ENCODE measurements at regions not wholly inside any gene's neighbourhood (a gene's known extent, or its start where the extent isn't known, plus 50 kb on each side); places are given as distances from the start of the nearest gene placed in this dataset.

GRCh38 chr12:98154850-98155249 is 360.5 kb upstream of the TMPO start:
- ATAC-seq (ENCODE audit: insufficient number of reproducible peaks, low FRiP score, low read depth), result no peak
- no peaks in the 10 kb centered on the region for H3K4me1 ChIP-seq (ENCODE audit: control insufficient read depth in 1 of 2, low read depth in 2 of 2)
- H3K9me3 ChIP-seq, result no peaks in the 10 kb centered on the region
- no peaks in the 10 kb centered on the region for H3K36me3 ChIP-seq
- no peaks in the 10 kb centered on the region for H3K27me3 ChIP-seq (replicated peaks; ENCODE audit: insufficient read depth)
- no peak overlapping the region for H3K4me3 ChIP-seq
- H3K27ac ChIP-seq, result no peak overlapping the region
- DNase-seq (ENCODE audit: low spot score), result no peak
- no peak for TF ChIP-seq CTCF (IDR thresholded peaks at IDR 0.05)

- no peak for DNase-seq (ENCODE audit: low spot score)
- no peak for TF ChIP-seq CTCF (IDR thresholded peaks at IDR 0.05)
- no peak for ATAC-seq (ENCODE audit: insufficient number of reproducible peaks, low FRiP score, low read depth)
These were observed 358.7 kb upstream of the TMPO start for GRCh38 chr12:98156697-98157096.

GRCh38 chr12:98162906-98163678 is 352.3 kb upstream of the TMPO start:
- DNase-seq (ENCODE audit: low spot score), result no peak
- ATAC-seq (ENCODE audit: insufficient number of reproducible peaks, low FRiP score, low read depth), result no peak

More at GRCh38 chr12:98156697-98157096, 358.7 kb upstream of the TMPO start:
- H3K27me3 ChIP-seq (replicated peaks; ENCODE audit: insufficient read depth), result no peaks in the 10 kb centered on the region
- no peak overlapping the region for H3K27ac ChIP-seq
- H3K4me3 ChIP-seq, result no peak overlapping the region
- no peaks in the 10 kb centered on the region for H3K9me3 ChIP-seq
- no peaks in the 10 kb centered on the region for H3K36me3 ChIP-seq
- no peaks in the 10 kb centered on the region for H3K4me1 ChIP-seq (ENCODE audit: control insufficient read depth in 1 of 2, low read depth in 2 of 2)

GRCh38 chr12:98172304-98172703 is 343.1 kb upstream of the TMPO start:
- H3K4me3 ChIP-seq, result no peak overlapping the region
- no peaks in the 10 kb centered on the region for H3K27me3 ChIP-seq (replicated peaks; ENCODE audit: insufficient read depth)
- no peak for ATAC-seq (ENCODE audit: insufficient number of reproducible peaks, low FRiP score, low read depth)
- H3K36me3 ChIP-seq, result no peaks in the 10 kb centered on the region
- no peak for DNase-seq (ENCODE audit: low spot score)
- no peak overlapping the region for H3K27ac ChIP-seq
- H3K9me3 ChIP-seq, result no peaks in the 10 kb centered on the region
- H3K4me1 ChIP-seq (ENCODE audit: control insufficient read depth in 1 of 2, low read depth in 2 of 2), result no peaks in the 10 kb centered on the region
- TF ChIP-seq CTCF (IDR thresholded peaks at IDR 0.05), result no peak

More at GRCh38 chr12:98162906-98163678, 352.3 kb upstream of the TMPO start:
- Histone ChIP-seq H3K36me3 (no peaks in the 10 kb centered on the region), H3K9me3 (no peaks in the 10 kb centered on the region), H3K4me3 (no peak overlapping the region), H3K4me1 (ENCODE audit: control insufficient read depth in 1 of 2, low read depth in 2 of 2) (no peaks in the 10 kb centered on the region), H3K27ac (no peak overlapping the region), H3K27me3 (replicated peaks; ENCODE audit: insufficient read depth) (no peaks in the 10 kb centered on the region)
- no peak for TF ChIP-seq CTCF (IDR thresholded peaks at IDR 0.05)

- no peak for TF ChIP-seq CTCF (IDR thresholded peaks at IDR 0.05)
- ATAC-seq (ENCODE audit: insufficient number of reproducible peaks, low FRiP score, low read depth) (no peak), DNase-seq (ENCODE audit: low spot score) (no peak)
- no peak overlapping the region for H3K27ac ChIP-seq
- H3K9me3 ChIP-seq, result no peaks in the 10 kb centered on the region
- H3K36me3 ChIP-seq, result no peaks in the 10 kb centered on the region
- H3K4me3 ChIP-seq, result no peak overlapping the region
- no peaks in the 10 kb centered on the region for H3K4me1 ChIP-seq (ENCODE audit: control insufficient read depth in 1 of 2, low read depth in 2 of 2)
- no peaks in the 10 kb centered on the region for H3K27me3 ChIP-seq (replicated peaks; ENCODE audit: insufficient read depth)
These were observed 342.6 kb upstream of the TMPO start for GRCh38 chr12:98172801-98173200.
